ENCODE measurements at regions not wholly inside any gene's neighbourhood (a gene's known extent, or its start where the extent isn't known, plus 50 kb on each side); places are given as distances from the start of the nearest gene placed in this dataset.

DNA sequence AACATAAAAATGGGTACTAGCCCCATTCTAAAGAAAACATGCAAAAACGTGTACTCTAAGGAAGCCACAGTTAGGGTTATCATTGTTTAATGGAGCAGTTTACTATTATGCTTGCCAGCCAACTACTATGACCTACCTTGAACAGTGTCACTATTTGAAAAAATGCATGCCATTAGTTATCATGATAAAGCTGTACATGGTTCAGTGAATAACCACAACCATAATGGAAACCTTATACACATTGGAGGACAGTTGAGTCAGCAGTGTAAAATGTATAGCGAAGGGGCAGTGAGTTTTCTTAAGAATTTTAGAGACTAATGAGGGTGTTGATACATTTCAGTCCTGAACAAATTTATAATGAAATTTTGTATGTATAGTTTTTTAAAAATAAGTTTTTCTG is 381.9 kb downstream of the GRXCR1 start:
- TF ChIP-seq, protein P1, sequence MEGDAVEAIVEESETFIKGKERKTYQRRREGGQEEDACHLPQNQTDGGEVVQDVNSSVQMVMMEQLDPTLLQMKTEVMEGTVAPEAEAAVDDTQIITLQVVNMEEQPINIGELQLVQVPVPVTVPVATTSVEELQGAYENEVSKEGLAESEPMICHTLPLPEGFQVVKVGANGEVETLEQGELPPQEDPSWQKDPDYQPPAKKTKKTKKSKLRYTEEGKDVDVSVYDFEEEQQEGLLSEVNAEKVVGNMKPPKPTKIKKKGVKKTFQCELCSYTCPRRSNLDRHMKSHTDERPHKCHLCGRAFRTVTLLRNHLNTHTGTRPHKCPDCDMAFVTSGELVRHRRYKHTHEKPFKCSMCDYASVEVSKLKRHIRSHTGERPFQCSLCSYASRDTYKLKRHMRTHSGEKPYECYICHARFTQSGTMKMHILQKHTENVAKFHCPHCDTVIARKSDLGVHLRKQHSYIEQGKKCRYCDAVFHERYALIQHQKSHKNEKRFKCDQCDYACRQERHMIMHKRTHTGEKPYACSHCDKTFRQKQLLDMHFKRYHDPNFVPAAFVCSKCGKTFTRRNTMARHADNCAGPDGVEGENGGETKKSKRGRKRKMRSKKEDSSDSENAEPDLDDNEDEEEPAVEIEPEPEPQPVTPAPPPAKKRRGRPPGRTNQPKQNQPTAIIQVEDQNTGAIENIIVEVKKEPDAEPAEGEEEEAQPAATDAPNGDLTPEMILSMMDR (IDR thresholded peaks at IDR 0.05): no peak
- TF ChIP-seq POLR2AphosphoS5 (IDR thresholded peaks at IDR 0.05) (no peak), EP300 (IDR thresholded peaks at IDR 0.05) (no peak)
